Transverse colon (tissue), 4 donors: ENCODE measurements at regions not wholly inside any gene's neighbourhood (a gene's known extent, or its start where the extent isn't known, plus 50 kb on each side); places are given as distances from the start of the nearest gene placed in this dataset.

ENCODE experiments used
- DNase-seq: peaks from one replicate; pipeline ENCODE4 v3.0.0-alpha.2; 2019
- H3K27ac ChIP-seq, 4 donors: fragments of 200-600 bp; sonication (generic); 2 replicates each; pipeline ENCODE4 v1.5.1; 2016 to 2018; ENCODE audit warnings: inconsistent platforms in 4 of 4
- H3K27me3 ChIP-seq: fragments of 200-600 bp; sonication (generic); 2 replicates; pipeline ENCODE4 v1.5.1; 2017; ENCODE audit warnings: inconsistent platforms
- H3K36me3 ChIP-seq, 4 donors: fragments of 200-600 bp; sonication (generic); 2 replicates each; pipeline ENCODE4 v1.5.1; 2017 to 2019; ENCODE audit warnings: inconsistent platforms in 4 of 4
- H3K4me1 ChIP-seq, 4 donors: fragments of 200-600 bp; sonication (generic); 2 replicates each; pipeline ENCODE4 v1.5.1; 2017 to 2020; ENCODE audit warnings: inconsistent platforms in 4 of 4
- H3K4me3 ChIP-seq, 4 donors: fragments of 200-600 bp; sonication (generic); 1 replicate in 1 of 4; 2 replicates in 3 of 4; pipeline versions ENCODE4 v1.5.1 to v1.6.1; 2017 to 2019; ENCODE audit warnings: inconsistent platforms in 4 of 4
- H3K9me3 ChIP-seq, 2 donors: fragments of 200-600 bp; sonication (generic); 2 replicates each; pipeline ENCODE4 v1.5.1; 2017 to 2019; ENCODE audit warnings: inconsistent platforms in 2 of 2
- EP300 ChIP-seq: sonication (generic); formaldehyde crosslinking; IDR thresholded peaks from one replicate; pipeline ENCODE4 v1.6.1; 2017; ENCODE audit warnings: antibody characterized with exemption, low read depth
- POLR2A ChIP-seq: fragments of 450-650 bp; IDR thresholded peaks from one replicate; pipeline ENCODE4 v1.6.1; 2016; ENCODE audit warnings: antibody characterized with exemption, mild to moderate bottlenecking, moderate library complexity
- POLR2AphosphoS5 ChIP-seq, 3 donors: sonication (generic); formaldehyde crosslinking; IDR thresholded peaks; one replicate each; pipeline ENCODE4 v1.6.1; 2016; ENCODE audit warnings: antibody characterized with exemption in 3 of 3
- WGBS, 2 donors: methylation state at CpG; one replicate each; pipeline ENCODE4 v1.1.5; 2018; ENCODE audit warnings: low coverage in 1 of 2; 5-methylcytosine and 5-hydroxymethylcytosine counted together
- in situ Hi-C, 4 donors: fragments of 200-750 bp; cut with MboI; loops; one replicate each; pipeline versions ENCODE4 v1.15.0 to v1.15.1; 2017; ENCODE audit warnings: low sequenced_read_pairs in 3 of 4, low pct_ligation_motif_present in 1 of 4, low pct_unique_long_range_greater_than_20kb in 1 of 4
- intact Hi-C: fragments of 100-400 bp; cut with DNase I; formaldehyde crosslinking; loops from one replicate; pipeline ENCODE4 v1.15.1; 2023; ENCODE audit warnings: low total_unique reads
- TF ChIP-seq, protein P1 (sequence below), 5 experiments: fragments of 200-600 bp in 3 of 5; fragments of 450-650 bp in 2 of 5; sonication (generic) in 3 of 5; IDR thresholded peaks; 1 replicate in 2 of 5; 2 replicates in 3 of 5; pipeline ENCODE4 v1.5.1; 2016 to 2017; ENCODE audit warnings: antibody characterized with exemption in 5 of 5, inconsistent platforms in 3 of 5, mild to moderate bottlenecking in 2 of 5, moderate library complexity in 1 of 5

DNA sequence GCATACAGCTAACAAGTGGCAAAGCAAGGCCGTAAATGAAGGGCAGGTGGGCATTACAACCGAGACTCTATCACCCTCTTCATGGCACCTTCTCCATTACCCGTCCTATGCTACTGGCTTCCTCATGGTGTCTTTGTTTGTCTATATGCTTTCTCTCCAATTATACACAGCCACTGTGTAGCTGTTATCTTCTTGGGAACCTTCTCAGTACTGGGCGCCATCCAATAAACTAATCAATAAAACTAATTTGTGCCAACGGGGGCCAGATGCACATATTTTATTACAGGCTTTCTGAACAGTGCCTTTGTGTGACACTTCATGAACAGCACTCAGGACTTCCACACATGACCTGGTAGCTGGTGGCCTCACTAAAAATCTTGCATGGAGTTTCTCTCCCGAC lies 149.8 kb upstream of the PCSK2 start:
- TF ChIP-seq POLR2A = no peak
- TF ChIP-seq POLR2AphosphoS5 (IDR thresholded peaks at IDR 0.05) = no peak
- no peak for TF ChIP-seq EP300
- TF ChIP-seq, protein P1, sequence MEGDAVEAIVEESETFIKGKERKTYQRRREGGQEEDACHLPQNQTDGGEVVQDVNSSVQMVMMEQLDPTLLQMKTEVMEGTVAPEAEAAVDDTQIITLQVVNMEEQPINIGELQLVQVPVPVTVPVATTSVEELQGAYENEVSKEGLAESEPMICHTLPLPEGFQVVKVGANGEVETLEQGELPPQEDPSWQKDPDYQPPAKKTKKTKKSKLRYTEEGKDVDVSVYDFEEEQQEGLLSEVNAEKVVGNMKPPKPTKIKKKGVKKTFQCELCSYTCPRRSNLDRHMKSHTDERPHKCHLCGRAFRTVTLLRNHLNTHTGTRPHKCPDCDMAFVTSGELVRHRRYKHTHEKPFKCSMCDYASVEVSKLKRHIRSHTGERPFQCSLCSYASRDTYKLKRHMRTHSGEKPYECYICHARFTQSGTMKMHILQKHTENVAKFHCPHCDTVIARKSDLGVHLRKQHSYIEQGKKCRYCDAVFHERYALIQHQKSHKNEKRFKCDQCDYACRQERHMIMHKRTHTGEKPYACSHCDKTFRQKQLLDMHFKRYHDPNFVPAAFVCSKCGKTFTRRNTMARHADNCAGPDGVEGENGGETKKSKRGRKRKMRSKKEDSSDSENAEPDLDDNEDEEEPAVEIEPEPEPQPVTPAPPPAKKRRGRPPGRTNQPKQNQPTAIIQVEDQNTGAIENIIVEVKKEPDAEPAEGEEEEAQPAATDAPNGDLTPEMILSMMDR (IDR thresholded peaks at IDR 0.05) = no peak
- H3K9me3 ChIP-seq = no peaks in the 10 kb centered on the region
- no peak overlapping the region for H3K27ac ChIP-seq
- intact Hi-C loops (no loop called here), in situ Hi-C loops (no loop called here)
- DNase-seq = no peak
- no peaks in the 10 kb centered on the region for H3K4me1 ChIP-seq
- H3K36me3 ChIP-seq = no peaks in the 10 kb centered on the region
- no peak overlapping the region for H3K4me3 ChIP-seq
- WGBS, 2 donors = 67 to 68% methylated on average over 5 to 6 of the region's 6 CpGs
- no peaks in the 10 kb centered on the region for H3K27me3 ChIP-seq

- H3K9me3 ChIP-seq = no peaks in the 10 kb centered on the region
- no peaks in the 10 kb centered on the region for H3K36me3 ChIP-seq
- H3K4me1 ChIP-seq = no peaks in the 10 kb centered on the region
- H3K27ac ChIP-seq = no peak overlapping the region
- in situ Hi-C loops (no loop called here), intact Hi-C loops (no loop called here)
- no peak for DNase-seq
- TF ChIP-seq, protein P1 (IDR thresholded peaks at IDR 0.05) = no peak
- TF ChIP-seq EP300 (no peak), POLR2AphosphoS5 (IDR thresholded peaks at IDR 0.05) (no peak), POLR2A (no peak)
- 69% methylated on average over 1 of the region's 1 CpG; no CpG with 5 or more reads in 1 of the 2 donors for WGBS, 2 donors
- no peak overlapping the region for H3K4me3 ChIP-seq
- no peaks in the 10 kb centered on the region for H3K27me3 ChIP-seq
Measured at GRCh38 chr20:17083738-17084137, 143.1 kb upstream of the PCSK2 start.

DNA sequence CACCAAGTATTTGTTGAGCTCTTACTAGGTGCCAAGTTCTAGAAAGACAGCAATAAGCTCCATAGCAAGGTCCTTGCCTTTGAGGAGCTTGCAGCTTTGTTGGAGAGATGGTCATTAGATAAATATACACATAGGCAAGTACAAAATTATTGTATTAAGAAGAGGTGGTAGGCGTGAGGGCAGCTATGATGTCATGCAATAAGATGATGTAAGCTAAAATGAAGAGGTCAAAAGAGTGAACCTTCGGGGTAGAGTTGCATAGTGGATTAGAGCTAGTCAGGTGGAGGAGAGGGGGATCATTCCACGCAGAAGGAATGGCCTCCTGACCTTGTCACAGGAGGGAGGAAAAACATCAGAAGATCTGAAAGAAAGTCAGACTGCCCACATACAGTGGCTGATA lies 141.9 kb upstream of the PCSK2 start:
- in situ Hi-C loops = no loop called here
- Histone ChIP-seq H3K27me3 (no peaks in the 10 kb centered on the region), H3K36me3 (no peaks in the 10 kb centered on the region), H3K27ac (no peak overlapping the region), H3K4me1 (no peaks in the 10 kb centered on the region), H3K4me3 (no peak overlapping the region), H3K9me3 (no peaks in the 10 kb centered on the region)
- no peak for DNase-seq
- intact Hi-C loops = no loop called here
- 59 to 67% methylated on average over 3 of the region's 3 CpGs for WGBS, 2 donors
- TF ChIP-seq, protein P1 (IDR thresholded peaks at IDR 0.05) = no peak
- no peak for TF ChIP-seq POLR2A
- no peak for TF ChIP-seq POLR2AphosphoS5 (IDR thresholded peaks at IDR 0.05)
- TF ChIP-seq EP300 = no peak

DNA sequence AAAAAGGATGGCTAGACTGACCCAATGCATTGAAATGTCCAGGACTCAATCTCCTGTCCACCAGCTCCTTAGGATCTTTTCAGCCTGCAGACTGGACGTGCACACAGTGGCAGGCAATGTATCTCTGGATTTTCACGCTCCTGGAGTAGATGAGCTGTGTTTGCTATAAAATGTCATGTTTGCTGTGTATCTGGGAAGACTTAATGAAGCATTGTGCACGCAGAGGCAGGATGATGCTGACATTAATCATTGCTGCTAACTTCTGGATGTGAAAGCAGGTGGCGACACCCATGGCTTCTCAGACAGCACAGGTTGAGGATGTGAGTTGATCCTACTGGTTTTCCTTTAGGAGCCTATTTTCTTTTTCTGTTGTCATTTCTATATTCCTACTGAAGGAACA lies 133.1 kb upstream of the PCSK2 start:
- in situ Hi-C loops (no loop called here), intact Hi-C loops (no loop called here)
- DNase-seq = no peak
- H3K27ac ChIP-seq = no peak overlapping the region
- TF ChIP-seq POLR2AphosphoS5 (IDR thresholded peaks at IDR 0.05) = no peak
- TF ChIP-seq, protein P1 (IDR thresholded peaks at IDR 0.05) = no peak
- TF ChIP-seq EP300 = no peak
- TF ChIP-seq POLR2A = no peak
- H3K4me1 ChIP-seq = no peaks in the 10 kb centered on the region
- no peaks in the 10 kb centered on the region for H3K27me3 ChIP-seq
- H3K4me3 ChIP-seq = no peak overlapping the region
- no peaks in the 10 kb centered on the region for H3K36me3 ChIP-seq
- no peaks in the 10 kb centered on the region for H3K9me3 ChIP-seq
- 68 to 84% methylated on average over 3 to 4 of the region's 4 CpGs for WGBS, 2 donors
